ENCODE measurements at regions not wholly inside any gene's neighbourhood (a gene's known extent, or its start where the extent isn't known, plus 50 kb on each side); places are given as distances from the start of the nearest gene placed in this dataset.

DNA sequence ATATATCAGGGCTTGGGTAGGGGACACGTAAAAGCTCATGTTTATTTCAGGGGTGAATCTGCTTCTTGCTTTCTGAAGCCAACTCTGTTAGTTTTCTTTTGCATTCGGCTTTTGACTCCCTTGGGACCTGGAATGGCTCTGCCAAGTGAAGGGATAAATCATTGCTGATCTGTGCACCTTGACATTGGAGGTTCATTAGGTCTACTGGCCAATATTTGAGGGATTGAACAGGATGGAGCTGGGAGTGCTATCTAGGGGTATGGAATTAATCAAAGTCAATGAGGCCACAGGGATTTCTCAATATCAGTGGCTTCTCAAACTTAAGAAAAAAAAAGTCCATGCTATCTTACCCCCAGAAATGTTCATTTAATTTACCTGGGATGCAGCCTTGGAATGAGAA is 203.5 kb upstream of the RMST start:
- Histone ChIP-seq H3K4me1 (no peaks in the 10 kb centered on the region), H3K27me3 (no peaks in the 10 kb centered on the region), H3K4me3 (no peak overlapping the region), H3K9me3 (no peaks in the 10 kb centered on the region), H3K27ac (no peak overlapping the region), H3K36me3 (no peaks in the 10 kb centered on the region)
- TF ChIP-seq, protein P1, sequence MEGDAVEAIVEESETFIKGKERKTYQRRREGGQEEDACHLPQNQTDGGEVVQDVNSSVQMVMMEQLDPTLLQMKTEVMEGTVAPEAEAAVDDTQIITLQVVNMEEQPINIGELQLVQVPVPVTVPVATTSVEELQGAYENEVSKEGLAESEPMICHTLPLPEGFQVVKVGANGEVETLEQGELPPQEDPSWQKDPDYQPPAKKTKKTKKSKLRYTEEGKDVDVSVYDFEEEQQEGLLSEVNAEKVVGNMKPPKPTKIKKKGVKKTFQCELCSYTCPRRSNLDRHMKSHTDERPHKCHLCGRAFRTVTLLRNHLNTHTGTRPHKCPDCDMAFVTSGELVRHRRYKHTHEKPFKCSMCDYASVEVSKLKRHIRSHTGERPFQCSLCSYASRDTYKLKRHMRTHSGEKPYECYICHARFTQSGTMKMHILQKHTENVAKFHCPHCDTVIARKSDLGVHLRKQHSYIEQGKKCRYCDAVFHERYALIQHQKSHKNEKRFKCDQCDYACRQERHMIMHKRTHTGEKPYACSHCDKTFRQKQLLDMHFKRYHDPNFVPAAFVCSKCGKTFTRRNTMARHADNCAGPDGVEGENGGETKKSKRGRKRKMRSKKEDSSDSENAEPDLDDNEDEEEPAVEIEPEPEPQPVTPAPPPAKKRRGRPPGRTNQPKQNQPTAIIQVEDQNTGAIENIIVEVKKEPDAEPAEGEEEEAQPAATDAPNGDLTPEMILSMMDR (IDR thresholded peaks at IDR 0.05), result no peak
- DNase-seq (ENCODE audit: low spot score in 2 of 2), result no peak
- intact Hi-C loops (cut with DNase I), result no loop called here

DNA sequence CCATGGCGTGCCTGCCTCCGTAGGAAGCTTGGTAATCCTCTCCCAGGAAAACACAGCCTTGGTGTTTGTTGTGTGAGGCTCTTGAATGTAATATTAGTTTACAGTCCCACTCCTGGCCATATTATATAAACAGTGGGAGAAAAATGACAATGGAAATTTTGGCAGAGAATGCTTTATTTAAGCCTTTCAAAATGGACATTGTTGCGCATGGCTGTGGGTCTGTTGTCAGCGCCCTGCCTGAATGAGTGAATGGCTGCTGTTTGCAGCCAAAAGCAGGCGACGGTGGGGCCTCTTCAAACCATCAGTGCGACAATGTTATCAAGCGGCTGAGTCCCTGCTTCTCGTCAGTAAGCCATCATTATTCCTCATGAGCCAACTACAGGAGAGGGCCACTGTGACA is 201.8 kb upstream of the RMST start:
- TF ChIP-seq, protein P1 (IDR thresholded peaks at IDR 0.05), result no peak
- Histone ChIP-seq H3K4me3 (no peak overlapping the region), H3K27me3 (no peaks in the 10 kb centered on the region), H3K36me3 (no peaks in the 10 kb centered on the region), H3K9me3 (no peaks in the 10 kb centered on the region), H3K4me1 (no peaks in the 10 kb centered on the region), H3K27ac (no peak overlapping the region)
- intact Hi-C loops (cut with DNase I), result no loop called here
- DNase-seq (ENCODE audit: low spot score in 2 of 2), result no peak

DNA sequence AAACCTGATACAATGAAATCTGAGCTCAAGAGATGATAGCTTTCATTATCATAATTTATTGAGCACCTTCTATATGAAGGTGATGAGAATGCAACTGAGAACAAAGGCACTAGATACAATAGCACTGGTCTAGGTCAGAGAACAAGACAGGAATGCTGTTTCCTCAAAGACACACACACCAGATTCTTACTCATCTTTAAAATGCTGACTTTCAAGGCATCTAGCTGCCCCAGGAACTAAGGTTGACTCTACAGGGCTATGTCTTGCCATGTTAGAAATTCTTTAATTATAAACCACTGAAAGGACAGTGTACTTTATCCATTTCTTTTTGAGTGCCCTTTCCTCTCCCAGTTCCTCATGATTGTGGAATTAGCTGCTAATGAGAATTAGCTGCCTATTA is 195.4 kb upstream of the RMST start:
- no peak overlapping the region for H3K27ac ChIP-seq
- no peaks in the 10 kb centered on the region for H3K27me3 ChIP-seq
- H3K4me1 ChIP-seq, result no peaks in the 10 kb centered on the region
- intact Hi-C loops (cut with DNase I), result no loop called here
- DNase-seq (ENCODE audit: low spot score in 2 of 2), result no peak
- no peaks in the 10 kb centered on the region for H3K36me3 ChIP-seq
- TF ChIP-seq, protein P1 (IDR thresholded peaks at IDR 0.05), result no peak
- H3K4me3 ChIP-seq, result no peak overlapping the region
- no peaks in the 10 kb centered on the region for H3K9me3 ChIP-seq

DNA sequence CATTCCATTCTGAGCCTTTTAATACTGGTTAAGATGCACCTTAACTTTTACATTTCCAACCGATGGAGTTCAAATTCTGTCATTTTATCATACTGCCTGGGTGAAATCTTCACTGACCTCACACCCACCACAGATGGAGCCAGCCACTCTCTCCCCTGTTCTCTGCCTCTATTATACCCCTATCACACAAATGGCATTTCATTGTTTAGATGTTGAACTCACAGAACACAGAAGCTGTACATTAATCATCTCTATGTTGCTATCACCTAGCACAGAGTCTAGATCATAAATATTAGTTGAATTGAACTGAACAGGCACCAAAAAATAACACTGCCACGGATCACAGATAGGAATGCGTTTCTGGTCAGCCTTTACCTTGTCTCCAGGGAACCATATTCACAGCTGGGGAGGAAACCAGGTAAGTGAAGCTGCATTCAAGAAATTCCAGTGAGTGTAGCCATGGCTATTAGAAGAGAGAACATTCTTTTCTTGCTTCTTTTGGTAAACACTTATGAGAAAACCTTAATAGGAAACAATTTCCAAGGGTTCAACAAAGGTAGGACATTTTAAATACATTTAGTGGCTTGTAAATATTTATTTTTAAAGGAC is 194.9 kb upstream of the RMST start:
- intact Hi-C loops (cut with DNase I), result no loop called here
- TF ChIP-seq, protein P1 (IDR thresholded peaks at IDR 0.05), result no peak
- Histone ChIP-seq H3K9me3 (no peaks in the 10 kb centered on the region), H3K27me3 (no peaks in the 10 kb centered on the region), H3K36me3 (no peaks in the 10 kb centered on the region), H3K4me1 (no peaks in the 10 kb centered on the region), H3K27ac (no peak overlapping the region), H3K4me3 (no peak overlapping the region)
- DNase-seq (ENCODE audit: low spot score in 2 of 2), result no peak

DNA sequence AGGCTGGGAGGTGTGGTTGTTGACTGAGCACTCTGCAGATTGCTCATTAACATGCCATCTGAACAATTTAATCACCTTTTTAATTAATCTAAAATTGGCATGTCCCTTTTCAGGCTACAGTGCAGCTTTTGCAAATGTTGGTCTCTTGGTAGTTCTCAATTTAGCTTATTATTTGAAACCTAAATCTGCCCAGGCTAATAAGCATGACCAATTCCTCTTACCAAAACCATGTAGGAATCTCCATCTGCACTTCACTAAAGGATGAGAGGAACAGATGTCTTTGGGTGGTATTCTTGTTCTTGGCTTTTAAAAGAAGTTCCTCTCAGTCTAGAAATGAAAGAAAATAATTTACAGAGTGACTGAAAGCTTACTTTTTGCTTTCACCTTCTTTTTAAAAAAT is 190.1 kb upstream of the RMST start:
- Histone ChIP-seq H3K27me3 (no peaks in the 10 kb centered on the region), H3K36me3 (no peaks in the 10 kb centered on the region), H3K9me3 (no peaks in the 10 kb centered on the region), H3K27ac (no peak overlapping the region), H3K4me1 (no peaks in the 10 kb centered on the region), H3K4me3 (no peak overlapping the region)
- no peak for DNase-seq (ENCODE audit: low spot score in 2 of 2)
- TF ChIP-seq, protein P1 (IDR thresholded peaks at IDR 0.05), result no peak
- intact Hi-C loops (cut with DNase I), result no loop called here

DNA sequence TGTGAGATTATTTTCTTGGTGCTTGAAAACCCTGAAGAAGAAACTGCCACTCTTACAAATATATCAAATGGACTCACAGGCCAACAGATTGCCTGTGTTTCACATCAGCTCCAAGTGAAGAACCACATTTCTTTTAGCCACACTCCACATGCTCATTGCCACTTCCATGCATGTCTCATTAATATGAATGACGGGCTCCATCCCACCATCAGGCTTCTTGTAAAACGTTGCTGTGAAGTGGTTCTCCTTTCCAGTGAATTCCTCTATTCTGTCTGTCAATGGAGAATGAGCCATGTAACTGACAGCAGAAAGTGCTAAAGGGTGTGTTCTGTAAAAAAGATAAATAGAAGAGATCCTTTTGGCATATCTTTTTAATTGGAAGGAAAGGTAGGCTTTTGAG is 188.2 kb upstream of the RMST start:
- intact Hi-C loops (cut with DNase I), result no loop called here
- Histone ChIP-seq H3K9me3 (no peaks in the 10 kb centered on the region), H3K4me3 (no peak overlapping the region), H3K27me3 (no peaks in the 10 kb centered on the region), H3K27ac (no peak overlapping the region), H3K4me1 (no peaks in the 10 kb centered on the region), H3K36me3 (no peaks in the 10 kb centered on the region)
- TF ChIP-seq, protein P1 (IDR thresholded peaks at IDR 0.05), result no peak
- DNase-seq (ENCODE audit: low spot score in 2 of 2), result no peak

Measured in ascending aorta (tissue), 2 donors.